NCI-H1930 (cell line): ENCODE measurements at regions not wholly inside any gene's neighbourhood (a gene's known extent, or its start where the extent isn't known, plus 50 kb on each side); places are given as distances from the start of the nearest gene placed in this dataset.
"Not testable (repeated sequence)": the region's sequence is repeated elsewhere in the genome, so short reads cannot be mapped to it uniquely, and the experiment has no call there.

ENCODE experiments used
- DNase-seq, 2 experiments: peaks; one replicate each; lab custom pipeline; 2025; lab: John Stamatoyannopoulos, UW

GRCh38 chr4:137853424-137853823 lies 321.1 kb upstream of the PCDH18 start:
- DNase-seq = no peak

- no peak for DNase-seq
Measured at GRCh38 chr4:137852326-137852725, 320.0 kb upstream of the PCDH18 start.

GRCh38 chr4:137851435-137851834 lies 319.1 kb upstream of the PCDH18 start:
- DNase-seq = no peak

- not testable (repeated sequence) for DNase-seq
Measured at GRCh38 chr4:137827945-137828344, 295.7 kb upstream of the PCDH18 start.

- no peak for DNase-seq
Measured at GRCh38 chr4:137825505-137825904, 293.2 kb upstream of the PCDH18 start.

- DNase-seq = no peak
Measured at GRCh38 chr4:137823007-137823406, 290.7 kb upstream of the PCDH18 start.

- DNase-seq = no peak
Measured at GRCh38 chr4:137819964-137820383, 287.7 kb upstream of the PCDH18 start.

GRCh38 chr4:137812258-137812657 lies 280.0 kb upstream of the PCDH18 start:
- no peak for DNase-seq

GRCh38 chr4:137806420-137806819 lies 274.1 kb upstream of the PCDH18 start:
- no peak for DNase-seq

GRCh38 chr4:137804906-137805495 lies 272.7 kb upstream of the PCDH18 start:
- DNase-seq = no peak

GRCh38 chr4:137800861-137801260 lies 268.6 kb upstream of the PCDH18 start:
- DNase-seq = no peak

GRCh38 chr4:137794764-137795254 lies 262.5 kb upstream of the PCDH18 start:
- no peak for DNase-seq

- DNase-seq = not testable (repeated sequence)
Measured at GRCh38 chr4:137789263-137789662, 257.0 kb upstream of the PCDH18 start.

GRCh38 chr4:137783923-137784322 lies 251.6 kb upstream of the PCDH18 start:
- not testable (repeated sequence) for DNase-seq

- no peak for DNase-seq
Measured at GRCh38 chr4:137775701-137776100, 243.4 kb upstream of the PCDH18 start.

GRCh38 chr4:137774501-137774900 lies 242.2 kb upstream of the PCDH18 start:
- DNase-seq = no peak

- no peak for DNase-seq
Measured at GRCh38 chr4:137768881-137769280, 236.6 kb upstream of the PCDH18 start.

GRCh38 chr4:137768196-137768595 lies 235.9 kb upstream of the PCDH18 start:
- DNase-seq = no peak

GRCh38 chr4:137762591-137762990 lies 230.3 kb upstream of the PCDH18 start:
- DNase-seq = no peak

- no peak for DNase-seq
Measured at GRCh38 chr4:137754652-137755471, 222.6 kb upstream of the PCDH18 start.

GRCh38 chr4:137749466-137749865 lies 217.2 kb upstream of the PCDH18 start:
- DNase-seq = no peak

GRCh38 chr4:137748616-137749015 lies 216.3 kb upstream of the PCDH18 start:
- no peak for DNase-seq

- no peak for DNase-seq
Measured at GRCh38 chr4:137740141-137740540, 207.8 kb upstream of the PCDH18 start.
